GM21619 (cell line): ENCODE measurements at regions not wholly inside any gene's neighbourhood (a gene's known extent, or its start where the extent isn't known, plus 50 kb on each side); places are given as distances from the start of the nearest gene placed in this dataset.
"Not testable (repeated sequence)": the region's sequence is repeated elsewhere in the genome, so short reads cannot be mapped to it uniquely, and the experiment has no call there.

Experiments
- ATAC-seq: cut with Tn5 transposase; IDR thresholded peaks from one replicate; pipeline ENCODE4 v1.9.1; 2021; ENCODE audit not compliant: unreplicated experiment

DNA sequence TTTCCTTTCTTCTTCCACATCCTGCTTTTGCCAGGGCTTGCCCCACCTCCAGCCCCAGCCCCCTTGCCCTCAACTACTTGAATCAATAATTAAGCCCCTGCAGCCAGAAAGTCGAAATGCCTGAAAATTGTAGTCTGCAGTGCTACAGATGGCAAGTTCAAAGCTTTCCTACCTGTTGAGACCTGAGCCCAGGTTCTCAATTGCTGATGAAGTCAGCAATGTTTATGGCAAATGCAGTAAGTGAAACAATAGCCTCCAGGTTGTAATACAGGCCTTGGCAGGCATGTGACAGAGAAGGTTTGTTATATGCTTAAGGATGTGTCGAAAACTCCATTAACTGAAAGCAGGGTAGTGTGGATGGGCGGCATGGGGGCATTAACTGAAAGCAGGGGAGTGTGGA, 181.1 kb upstream of the SESN3 start:
- no peak for ATAC-seq

DNA sequence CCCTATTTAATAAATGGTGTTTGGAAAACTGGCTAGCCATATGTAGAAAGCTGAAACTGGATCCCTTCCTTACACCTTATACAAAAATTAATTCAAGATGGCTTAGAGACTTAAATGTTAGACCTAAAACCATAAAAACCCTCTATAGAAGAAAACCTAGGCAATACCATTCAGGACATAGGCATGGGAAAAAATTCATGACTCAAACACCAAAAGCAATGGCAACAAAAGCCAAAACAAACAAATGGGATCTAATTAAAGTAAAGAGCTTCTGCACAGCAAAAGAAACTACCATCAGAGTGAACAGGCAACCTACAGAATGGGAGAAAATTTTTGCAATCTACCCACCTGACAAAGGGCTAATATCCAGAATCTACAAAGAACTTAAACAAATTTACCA, 179.7 kb upstream of the SESN3 start:
- ATAC-seq: not testable (repeated sequence)

GRCh38 chr11:95406271-95406670, 175.3 kb upstream of the SESN3 start:
- no peak for ATAC-seq

DNA sequence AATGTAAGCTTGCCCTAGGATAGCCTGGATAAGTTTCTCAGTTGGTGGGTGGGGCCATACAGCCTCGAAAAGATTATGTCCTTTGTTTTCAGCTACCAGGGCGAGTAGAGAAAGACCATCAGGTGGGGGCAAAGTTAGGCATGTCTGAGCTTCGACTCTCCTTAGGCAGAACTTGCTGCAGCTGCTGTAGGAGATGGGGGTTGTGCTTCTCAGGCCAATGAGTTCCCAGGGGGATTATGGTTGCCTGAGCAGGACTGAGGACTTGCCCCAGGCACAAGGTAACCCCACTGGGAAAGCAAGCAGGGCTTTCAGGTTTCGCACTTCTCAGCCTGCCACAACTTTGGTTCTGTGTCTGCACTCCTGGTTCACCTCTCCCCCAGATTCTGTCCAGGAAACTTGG, 173.4 kb upstream of the SESN3 start:
- no peak for ATAC-seq

- ATAC-seq: no peak
Observed at GRCh38 chr11:95398437-95399112, 167.6 kb upstream of the SESN3 start.

DNA sequence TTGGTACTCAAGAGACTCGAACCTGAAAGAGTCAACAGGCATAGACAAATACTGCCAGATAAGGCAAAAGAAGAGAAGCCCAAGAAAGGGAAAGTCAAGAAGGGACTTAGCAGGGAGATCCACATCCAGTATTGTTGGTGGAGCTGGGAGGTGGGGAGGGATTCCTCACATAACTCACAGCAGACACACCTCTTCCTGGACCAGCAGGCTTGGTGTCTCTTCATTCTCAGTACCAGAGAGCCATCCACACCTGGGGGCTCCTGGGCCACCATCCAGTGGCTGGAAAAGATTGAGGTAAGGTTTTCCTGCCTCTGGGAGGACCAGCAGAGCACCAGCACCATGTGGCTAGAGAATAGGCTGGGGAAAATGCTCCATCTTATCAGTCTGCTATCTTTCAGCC, 161.6 kb upstream of the SESN3 start:
- ATAC-seq: no peak

DNA sequence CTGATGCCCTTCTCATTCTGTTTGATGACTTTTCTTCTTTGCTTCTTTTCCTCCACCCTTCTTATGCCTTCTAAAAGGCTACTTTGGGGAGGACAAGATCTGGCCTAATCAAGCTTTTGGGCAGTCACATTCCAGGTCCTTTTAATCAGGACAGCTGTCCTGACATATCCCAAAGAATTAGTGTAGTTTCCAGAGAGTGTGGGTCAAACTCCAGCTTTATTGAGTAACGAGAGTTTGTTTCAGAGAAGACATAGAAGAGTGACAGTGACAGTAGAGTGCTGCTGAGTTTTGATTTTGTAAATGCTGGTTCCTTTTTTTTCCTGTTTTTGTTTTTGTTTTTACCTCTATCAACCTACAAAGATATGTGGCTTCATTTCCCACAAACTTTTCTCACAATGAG, 158.4 kb upstream of the SESN3 start:
- no peak for ATAC-seq

DNA sequence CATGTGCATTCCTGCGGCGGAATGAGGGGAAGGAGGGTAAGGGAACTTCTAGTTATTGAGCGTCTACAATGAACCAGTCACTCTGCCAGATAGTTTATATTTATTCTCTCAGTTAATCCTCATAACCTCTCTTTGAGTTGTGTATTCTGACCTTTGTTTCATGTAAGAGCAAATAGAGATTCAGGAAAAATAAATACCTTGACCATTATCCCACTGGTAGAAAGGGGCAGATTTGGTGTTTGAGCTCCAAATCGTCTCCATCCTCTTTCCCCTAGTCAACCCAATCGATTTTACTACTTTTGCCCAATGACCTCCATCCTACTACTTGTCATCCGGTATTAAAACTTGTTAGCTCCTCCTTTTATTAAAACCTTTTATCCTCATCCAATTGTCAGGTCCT, 157.1 kb upstream of the SESN3 start:
- ATAC-seq: no peak

DNA sequence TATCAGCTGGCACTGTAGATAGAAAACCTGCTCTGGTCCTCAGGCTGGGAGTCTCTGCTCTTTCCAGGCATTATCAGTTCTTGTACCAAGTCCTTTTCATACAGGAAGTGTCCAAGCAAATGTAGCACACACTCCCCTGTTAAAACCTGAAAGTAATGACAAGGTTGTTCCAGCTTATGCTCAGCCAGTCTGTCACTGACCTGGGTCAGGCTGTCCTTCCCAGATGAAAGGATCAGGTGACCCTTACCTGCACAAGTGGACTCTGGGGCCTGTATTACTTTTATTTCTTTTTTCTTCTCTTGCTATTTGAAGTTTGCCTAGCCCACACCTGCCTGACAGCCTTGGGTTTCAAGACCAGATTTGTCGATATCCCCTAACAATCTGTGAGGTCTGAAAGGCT, 156.3 kb upstream of the SESN3 start:
- ATAC-seq: no peak

DNA sequence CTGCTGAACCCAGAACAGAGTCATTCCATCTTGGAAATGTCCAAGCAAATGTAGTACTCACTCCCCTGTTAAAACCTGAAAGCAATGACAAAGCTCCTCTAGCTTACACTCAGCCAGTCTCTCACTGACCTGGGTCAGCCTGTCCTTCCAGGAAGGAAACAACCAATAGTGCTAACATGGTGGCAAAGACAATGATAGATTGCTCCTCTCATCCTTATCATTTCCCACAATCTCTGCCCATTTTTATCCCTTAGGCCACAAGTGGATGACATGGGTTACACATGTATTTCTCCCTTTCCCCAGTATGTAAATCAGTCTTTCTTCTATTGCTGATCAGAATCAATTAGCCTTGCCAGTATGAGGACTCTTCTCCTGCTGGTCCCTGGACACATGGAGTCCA, 154.6 kb upstream of the SESN3 start:
- no peak for ATAC-seq

DNA sequence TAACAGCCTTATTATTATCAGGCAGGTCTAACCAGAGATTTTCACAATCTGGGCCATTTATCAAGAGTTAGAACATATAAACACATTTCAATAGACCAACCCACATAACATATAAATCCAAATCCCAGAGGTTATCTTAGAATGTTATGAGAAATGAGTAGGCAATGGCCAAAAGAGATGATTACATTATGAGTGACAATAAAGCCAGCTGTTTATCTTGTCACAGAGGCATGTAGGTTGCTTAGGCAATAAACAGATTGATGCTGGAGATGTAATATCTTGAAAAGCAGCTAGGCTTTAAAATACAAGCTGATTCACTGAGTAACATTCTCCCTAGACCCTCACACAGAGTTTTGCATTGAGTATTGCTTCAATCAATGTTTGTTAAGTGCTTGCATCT, 148.5 kb upstream of the SESN3 start:
- no peak for ATAC-seq

- ATAC-seq: no peak
Observed at GRCh38 chr11:95378789-95379188, 147.8 kb upstream of the SESN3 start.

GRCh38 chr11:95378111-95378510, 147.1 kb upstream of the SESN3 start:
- ATAC-seq: no peak

- ATAC-seq: no peak
Observed at GRCh38 chr11:95375886-95376285, 144.9 kb upstream of the SESN3 start.

DNA sequence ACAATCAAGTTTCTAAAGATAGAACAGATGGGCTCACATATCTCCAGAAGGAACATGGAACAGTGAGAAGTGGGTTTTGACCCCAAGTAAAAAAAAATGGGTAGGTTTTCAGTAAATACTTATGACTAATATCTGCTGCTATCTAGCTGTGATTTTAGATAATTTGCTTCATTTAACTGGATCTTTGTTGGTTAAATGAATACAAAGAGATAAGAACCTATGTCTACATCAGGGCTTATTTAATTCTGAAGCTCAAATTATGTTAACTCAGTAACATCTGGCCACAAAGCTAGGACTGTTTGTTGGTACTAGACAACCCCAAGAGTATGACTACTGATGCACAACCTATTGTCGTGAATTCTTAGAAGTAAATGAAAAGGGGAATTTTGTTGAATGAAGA, 144.4 kb upstream of the SESN3 start:
- no peak for ATAC-seq

GRCh38 chr11:95374105-95374504, 143.1 kb upstream of the SESN3 start:
- no peak for ATAC-seq

DNA sequence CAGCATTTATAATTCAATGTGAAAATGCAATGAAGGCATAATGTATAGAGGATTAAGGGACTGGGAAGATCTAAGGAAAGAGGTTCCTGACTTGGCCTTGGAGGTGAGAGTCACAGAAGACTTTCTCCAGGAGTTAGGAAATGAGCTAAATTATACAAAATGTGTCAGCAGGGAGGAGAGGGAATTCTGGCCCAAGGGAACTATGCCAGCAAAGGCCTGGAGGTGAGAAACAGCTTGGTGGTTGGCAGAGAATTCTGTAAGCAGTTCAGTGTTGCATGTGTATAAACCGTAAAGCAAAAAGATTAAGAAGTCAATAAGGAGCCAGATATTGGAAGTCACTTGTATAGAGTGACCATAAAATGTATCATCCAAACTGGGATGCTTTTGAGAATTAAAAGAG, 142.2 kb upstream of the SESN3 start:
- ATAC-seq: no peak

DNA sequence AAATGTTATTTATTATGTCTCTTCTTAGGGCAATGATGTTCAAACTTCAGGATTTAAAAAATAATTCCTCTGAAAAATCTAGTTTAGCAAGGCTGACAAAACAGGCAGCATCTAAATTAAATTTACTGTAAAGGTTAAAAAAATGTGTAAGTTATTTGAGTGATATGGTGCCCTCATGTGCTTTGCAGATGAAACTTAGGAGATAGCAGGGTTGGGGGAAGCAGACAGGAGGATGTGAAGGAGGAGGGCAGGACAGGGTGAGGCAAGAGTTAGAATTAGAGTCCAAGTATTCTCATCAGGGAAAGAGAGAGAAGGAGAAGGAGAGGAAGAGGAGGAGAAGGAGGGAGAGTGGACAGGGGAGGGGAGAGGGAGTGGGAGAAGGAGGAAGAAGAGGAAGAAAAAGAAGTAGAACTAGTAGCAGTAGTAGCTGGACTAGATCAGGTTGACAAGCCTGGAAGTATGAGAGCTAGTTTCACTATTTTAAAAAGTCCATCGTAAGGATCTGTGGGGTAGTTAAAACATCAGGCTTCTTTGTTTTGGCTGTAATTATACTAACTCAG, 141.2 kb upstream of the SESN3 start:
- no peak for ATAC-seq

DNA sequence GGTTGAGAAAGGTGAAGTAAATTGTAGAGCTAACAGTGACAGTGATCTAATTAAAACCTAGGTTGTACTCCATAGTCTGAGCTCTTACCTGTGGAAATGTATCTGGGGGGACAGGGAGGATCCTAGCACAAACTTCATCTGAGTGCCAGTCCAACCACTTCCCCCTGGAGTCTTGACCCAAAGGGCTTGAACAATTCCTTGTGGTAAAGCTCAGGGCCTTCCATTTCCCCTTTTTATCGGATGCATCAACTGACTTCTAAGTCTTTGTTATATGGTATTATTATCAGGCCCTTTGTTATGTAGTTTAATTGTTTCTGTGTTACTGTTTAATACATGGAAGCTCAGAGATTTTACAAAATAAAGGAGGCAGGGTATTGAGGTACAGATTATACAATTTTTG, 140.2 kb upstream of the SESN3 start:
- ATAC-seq: no peak

GRCh38 chr11:95367726-95368125, 136.7 kb upstream of the SESN3 start:
- ATAC-seq: no peak

GRCh38 chr11:95365348-95365747, 134.3 kb upstream of the SESN3 start:
- ATAC-seq: no peak

- ATAC-seq: no peak
Observed at GRCh38 chr11:95364324-95365295, 133.6 kb upstream of the SESN3 start.
